GM10266 (cell line): ENCODE measurements at regions not wholly inside any gene's neighbourhood (a gene's known extent, or its start where the extent isn't known, plus 50 kb on each side); places are given as distances from the start of the nearest gene placed in this dataset.
"Not testable (repeated sequence)": the region's sequence is repeated elsewhere in the genome, so short reads cannot be mapped to it uniquely, and the experiment has no call there.

ENCODE experiments used
- DNase-seq: peaks from one replicate; pipeline ENCODE4 v3.0.0; 2012; ENCODE audit errors: extremely low spot score
- TF ChIP-seq, protein P1 (sequence below): IDR thresholded peaks from 2 replicates; pipeline ENCODE4 v1.5.1; 2012; ENCODE audit warnings: mild to moderate bottlenecking, low read depth; ENCODE audit not compliant: control insufficient read depth, insufficient read depth; ENCODE audit errors: missing control alignments

DNA sequence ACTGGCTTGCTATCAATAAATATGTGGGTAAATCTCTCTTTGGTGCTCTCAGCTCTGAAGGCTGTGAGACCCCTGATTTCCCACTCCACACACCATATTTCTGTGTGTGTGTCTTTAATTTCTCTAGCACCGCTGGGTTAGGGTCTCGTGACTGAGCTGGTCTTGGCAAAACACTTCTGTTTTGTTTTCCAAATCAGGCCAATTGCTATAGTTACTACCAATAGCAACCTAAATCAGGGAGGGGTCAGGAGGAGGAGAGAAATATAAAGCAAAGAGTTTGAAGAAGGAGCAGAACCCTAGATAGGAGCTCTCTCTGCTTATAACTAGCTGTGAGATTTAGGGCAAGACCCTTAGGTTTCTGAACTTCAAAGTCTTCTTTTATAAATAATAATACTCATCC is 250.5 kb upstream of the IGFBP7 start:
- TF ChIP-seq, protein P1, sequence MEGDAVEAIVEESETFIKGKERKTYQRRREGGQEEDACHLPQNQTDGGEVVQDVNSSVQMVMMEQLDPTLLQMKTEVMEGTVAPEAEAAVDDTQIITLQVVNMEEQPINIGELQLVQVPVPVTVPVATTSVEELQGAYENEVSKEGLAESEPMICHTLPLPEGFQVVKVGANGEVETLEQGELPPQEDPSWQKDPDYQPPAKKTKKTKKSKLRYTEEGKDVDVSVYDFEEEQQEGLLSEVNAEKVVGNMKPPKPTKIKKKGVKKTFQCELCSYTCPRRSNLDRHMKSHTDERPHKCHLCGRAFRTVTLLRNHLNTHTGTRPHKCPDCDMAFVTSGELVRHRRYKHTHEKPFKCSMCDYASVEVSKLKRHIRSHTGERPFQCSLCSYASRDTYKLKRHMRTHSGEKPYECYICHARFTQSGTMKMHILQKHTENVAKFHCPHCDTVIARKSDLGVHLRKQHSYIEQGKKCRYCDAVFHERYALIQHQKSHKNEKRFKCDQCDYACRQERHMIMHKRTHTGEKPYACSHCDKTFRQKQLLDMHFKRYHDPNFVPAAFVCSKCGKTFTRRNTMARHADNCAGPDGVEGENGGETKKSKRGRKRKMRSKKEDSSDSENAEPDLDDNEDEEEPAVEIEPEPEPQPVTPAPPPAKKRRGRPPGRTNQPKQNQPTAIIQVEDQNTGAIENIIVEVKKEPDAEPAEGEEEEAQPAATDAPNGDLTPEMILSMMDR: no peak

DNA sequence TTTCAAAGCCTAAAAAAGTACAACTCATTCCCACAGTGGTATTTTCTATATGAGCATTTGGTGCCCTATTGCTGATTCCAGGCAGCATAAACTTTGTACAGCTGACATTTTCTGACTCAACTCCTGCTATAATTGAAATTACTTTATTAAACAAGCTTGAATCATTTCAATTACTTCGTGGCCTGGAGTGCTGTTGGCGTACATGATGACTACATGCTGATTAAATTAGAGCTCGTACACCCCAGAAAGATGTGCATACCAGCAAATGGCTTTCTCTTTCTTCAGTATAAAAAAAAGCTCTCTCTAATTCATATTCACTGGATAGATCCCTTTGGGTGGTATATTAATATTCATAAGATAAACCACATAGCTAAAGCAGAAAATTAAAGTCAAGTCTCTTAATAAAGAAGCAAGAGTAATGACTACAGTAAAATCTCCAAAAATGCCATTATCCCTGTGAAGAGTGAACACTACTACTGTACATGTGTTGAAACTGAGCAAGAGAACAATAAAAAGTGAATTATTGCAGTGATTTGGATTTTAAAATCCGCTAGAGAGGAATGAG is 245.0 kb upstream of the IGFBP7 start:
- DNase-seq: no peak
- TF ChIP-seq, protein P1: no peak

More for the DNA sequence above, 250.5 kb upstream of the IGFBP7 start:
- DNase-seq: no peak

DNA sequence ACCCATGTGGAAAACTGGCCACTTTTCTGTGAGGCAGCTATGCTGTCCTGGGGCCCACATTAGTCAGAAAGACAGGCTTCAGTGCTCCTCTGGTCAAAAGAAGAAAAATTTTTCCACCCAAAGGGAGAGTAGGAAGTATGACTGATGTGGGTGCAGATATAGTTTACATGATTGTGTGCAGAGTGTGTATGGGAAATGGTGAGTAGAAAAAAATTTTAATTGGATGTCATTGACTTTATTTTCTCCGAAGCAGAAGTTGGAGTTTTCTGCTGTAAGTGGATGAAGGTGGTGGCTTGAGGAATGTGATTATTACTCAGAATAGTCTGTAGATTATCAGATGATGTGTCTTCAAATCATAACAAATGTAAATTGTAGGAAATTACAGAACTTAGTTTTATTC is 241.5 kb upstream of the IGFBP7 start:
- no peak for DNase-seq
- TF ChIP-seq, protein P1: no peak

DNA sequence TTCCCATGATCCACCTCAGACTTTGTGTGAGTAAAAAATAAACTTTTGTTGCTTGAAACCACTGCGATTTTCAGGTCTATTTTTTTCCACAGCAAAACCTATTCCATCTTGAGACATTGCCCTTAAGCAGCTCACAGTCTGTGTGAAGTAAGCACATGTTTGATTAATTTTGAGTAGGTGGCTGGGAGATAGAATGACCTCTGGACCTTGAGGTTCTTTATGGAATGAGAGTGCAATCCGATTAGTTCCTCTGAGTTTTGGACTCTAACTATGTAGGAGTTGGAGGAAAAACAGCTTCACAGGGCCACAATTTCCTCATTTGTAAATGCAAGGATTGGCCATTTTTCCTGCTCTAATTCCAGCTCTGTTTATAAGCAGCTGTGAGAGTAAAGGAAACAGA is 234.1 kb upstream of the IGFBP7 start:
- TF ChIP-seq, protein P1: no peak
- no peak for DNase-seq

DNA sequence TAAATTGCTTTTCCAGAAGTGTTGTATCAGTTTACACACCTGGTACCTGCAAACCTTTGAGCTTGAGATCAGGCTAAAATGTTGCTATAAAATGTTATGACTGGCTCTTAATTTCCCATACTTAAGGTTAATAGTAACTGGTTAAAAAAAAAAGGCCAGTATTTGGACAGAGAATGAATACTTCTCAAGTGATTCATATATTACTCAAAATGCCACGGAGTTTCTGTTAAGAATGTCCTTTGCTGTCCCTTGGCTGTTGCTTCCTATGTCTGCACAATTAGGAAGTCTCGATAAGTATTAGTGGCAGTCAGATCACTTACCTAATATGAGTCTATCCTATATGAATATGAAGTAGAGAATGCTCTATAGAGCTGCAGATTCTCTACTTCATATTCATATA is 232.2 kb upstream of the IGFBP7 start:
- TF ChIP-seq, protein P1: no peak
- no peak for DNase-seq

DNA sequence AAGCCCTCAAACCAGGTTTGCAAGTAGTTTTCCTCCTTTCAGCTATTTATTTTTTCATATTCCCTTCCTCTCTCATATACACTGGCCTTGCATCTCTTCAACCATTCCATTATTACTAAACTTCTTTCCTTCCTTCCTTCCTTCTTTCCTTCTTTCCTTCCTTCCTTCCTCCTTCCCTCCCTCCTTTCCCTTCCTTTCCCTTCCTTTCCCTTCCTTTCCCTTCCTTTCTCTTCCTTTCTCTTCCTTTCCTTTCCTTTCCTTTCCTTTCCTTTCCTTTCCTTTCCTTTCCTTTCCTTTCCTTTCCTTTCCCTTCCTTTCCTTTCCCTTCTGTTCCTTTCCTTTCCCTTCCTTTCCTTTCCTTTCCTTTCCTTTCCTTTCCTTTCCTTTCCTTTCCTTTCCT is 228.7 kb upstream of the IGFBP7 start:
- not testable (repeated sequence) for DNase-seq

DNA sequence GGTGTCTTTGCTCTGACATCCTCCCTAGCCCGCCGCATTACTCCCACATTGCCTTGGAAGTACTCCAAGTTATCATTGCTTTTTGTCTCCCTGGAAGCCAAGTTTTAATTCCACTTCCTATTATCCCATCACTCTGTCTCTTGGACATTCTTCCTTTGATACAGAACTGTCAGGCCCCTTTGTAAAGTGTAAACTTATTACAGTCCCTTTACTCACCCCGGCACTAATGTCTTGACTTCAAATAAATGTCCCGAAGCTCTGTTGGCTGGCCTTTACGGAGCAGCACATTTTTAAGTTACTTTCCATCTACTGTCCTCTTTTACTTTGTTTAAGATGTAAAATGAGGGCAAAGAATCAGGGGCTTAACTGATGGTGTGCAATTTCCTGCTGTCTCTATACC is 223.5 kb upstream of the IGFBP7 start:
- TF ChIP-seq, protein P1: no peak

DNA sequence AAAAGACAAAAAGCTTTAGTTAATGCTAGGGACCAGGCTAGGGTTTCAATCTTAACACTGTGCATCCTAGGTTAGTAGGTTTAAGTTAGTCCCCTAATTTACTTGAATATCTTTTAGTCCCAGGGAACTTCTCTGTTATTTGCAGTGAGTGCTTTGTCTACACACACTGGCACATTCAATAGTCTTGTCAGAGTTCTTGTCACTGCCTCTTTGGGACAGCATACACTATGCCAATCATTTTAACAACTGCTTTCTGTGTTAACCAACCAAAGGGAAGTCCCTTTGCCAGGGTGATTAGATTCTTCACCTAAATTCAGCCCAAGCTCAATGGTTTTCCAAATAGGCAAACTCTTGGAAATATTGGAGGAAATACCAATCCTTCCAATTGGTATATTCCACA is 221.8 kb upstream of the IGFBP7 start:
- DNase-seq: no peak

More for the DNA sequence above, 223.5 kb upstream of the IGFBP7 start:
- DNase-seq: no peak

More for the DNA sequence above, 221.8 kb upstream of the IGFBP7 start:
- TF ChIP-seq, protein P1: no peak
